A673 (cell line): ENCODE measurements at regions not wholly inside any gene's neighbourhood (a gene's known extent, or its start where the extent isn't known, plus 50 kb on each side); places are given as distances from the start of the nearest gene placed in this dataset.
"Not testable (repeated sequence)": the region's sequence is repeated elsewhere in the genome, so short reads cannot be mapped to it uniquely, and the experiment has no call there.

ENCODE experiments used
- BruUV-seq: library from RNA; stranded (reverse); fragments of 400-500 nt; replicated peaks from 2 replicates; lab custom pipeline; 2021; lab: Mats Ljungman, UMichigan
- CTCF ChIA-PET: fragments of 300-600 bp; sonication (Branson Sonifier 250); formaldehyde crosslinking; loops from one replicate; lab custom pipeline; 2022; ENCODE audit warnings: antibody characterized with exemption; lab: Charles Lee
- POLR2A ChIA-PET: fragments of 300-600 bp; sonication (Branson Sonifier 250); formaldehyde crosslinking; loops from one replicate; lab custom pipeline; 2022; ENCODE audit warnings: antibody characterized with exemption; ENCODE audit not compliant: low non-redundant PET; lab: Charles Lee
- DNase-seq: peaks from one replicate; pipeline ENCODE4 v3.0.0-alpha.2; 2015; ENCODE audit warnings: low spot score
- H3K27ac ChIP-seq: fragments of 200-600 bp; sonication (generic); 2 replicates; pipeline ENCODE4 v1.5.1; 2016; ENCODE audit warnings: mixed run types, low read depth, mild to moderate bottlenecking, mixed read lengths, antibody characterized with exemption, low read length; ENCODE audit not compliant: poor library complexity, severe bottlenecking
- H3K27me3 ChIP-seq: fragments of 200-600 bp; sonication (generic); replicated peaks from 2 replicates; pipeline ENCODE4 v1.6.1; 2017; ENCODE audit warnings: mixed run types, low read depth, mild to moderate bottlenecking, mixed read lengths, antibody characterized with exemption, low read length; ENCODE audit not compliant: insufficient read depth, poor library complexity
- H3K36me3 ChIP-seq: fragments of 200-600 bp; sonication (generic); 2 replicates; pipeline ENCODE4 v1.6.1; 2016; ENCODE audit warnings: mixed run types, mild to moderate bottlenecking, mixed read lengths, antibody characterized with exemption, low read length; ENCODE audit not compliant: insufficient read depth, poor library complexity, severe bottlenecking
- H3K4me1 ChIP-seq: fragments of 200-600 bp; sonication (generic); 2 replicates; pipeline ENCODE4 v1.6.1; 2017; ENCODE audit warnings: mixed run types, mild to moderate bottlenecking, mixed read lengths, antibody characterized with exemption, low read length; ENCODE audit not compliant: insufficient read depth, poor library complexity, severe bottlenecking
- H3K4me3 ChIP-seq: fragments of 200-600 bp; sonication (generic); 2 replicates; pipeline ENCODE4 v1.5.1; 2016; ENCODE audit warnings: low read depth, mixed run types, mild to moderate bottlenecking, mixed read lengths, low read length; ENCODE audit not compliant: poor library complexity, severe bottlenecking
- H3K9me3 ChIP-seq: fragments of 200-600 bp; sonication (generic); 2 replicates; pipeline ENCODE4 v1.6.1; 2016; ENCODE audit warnings: mixed run types, low read depth, mild to moderate bottlenecking, mixed read lengths, antibody characterized with exemption, low read length; ENCODE audit not compliant: poor library complexity, severe bottlenecking
- EZH2 ChIP-seq: fragments of 200-600 bp; sonication (generic); IDR thresholded peaks from 2 replicates; pipeline ENCODE4 v1.6.1; 2017; ENCODE audit warnings: borderline replicate concordance, low read depth, mild to moderate bottlenecking, mixed read lengths, antibody characterized with exemption, low read length; ENCODE audit not compliant: poor library complexity, severe bottlenecking
- intact Hi-C: fragments of 100-400 bp; cut with micrococcal nuclease; formaldehyde crosslinking; loops from one replicate; pipeline ENCODE4 v1.10.0; 2022; ENCODE audit not compliant: unreplicated experiment
- TF ChIP-seq, protein P1 (sequence below): fragments of 300-800, 200-600 bp; sonication (generic); conservative IDR thresholded peaks from 2 replicates; pipeline ENCODE4 v1.5.1; 2017; ENCODE audit warnings: low read depth, mild to moderate bottlenecking, antibody characterized with exemption, low read length, moderate library complexity, mixed read lengths

DNA sequence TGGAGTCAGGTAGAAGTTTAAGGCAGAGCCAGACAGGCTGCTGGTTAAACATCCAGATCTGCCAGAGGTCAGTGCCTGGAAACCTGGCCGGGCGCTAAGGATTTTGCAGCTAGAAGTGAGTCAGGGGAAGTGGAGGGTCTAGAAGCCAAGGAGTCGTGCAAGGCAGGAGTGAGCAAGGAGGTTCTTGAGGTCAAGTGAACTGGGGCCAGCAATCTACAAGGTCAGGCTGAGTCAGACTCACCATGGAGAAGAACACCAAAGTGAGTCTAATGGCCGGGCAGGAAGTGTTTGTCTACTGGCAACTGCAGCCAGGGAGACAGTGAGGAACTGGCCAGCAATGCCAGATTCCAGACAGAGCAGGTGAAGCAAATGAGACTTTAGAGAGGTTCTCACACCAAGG lies 628.2 kb downstream of the ETNK1 start:
- intact Hi-C loops: no loop called here
- H3K27me3 ChIP-seq: no peaks in the 10 kb centered on the region
- no peaks in the 10 kb centered on the region for H3K4me1 ChIP-seq
- POLR2A ChIA-PET: no interaction called here
- no peaks in the 10 kb centered on the region for H3K9me3 ChIP-seq
- H3K4me3 ChIP-seq: no peak overlapping the region
- no peak for DNase-seq
- no peak overlapping the region for H3K27ac ChIP-seq
- H3K36me3 ChIP-seq: no peaks in the 10 kb centered on the region
- BruUV-seq: no TSS peak
- TF ChIP-seq EZH2: no peak
- TF ChIP-seq, protein P1, sequence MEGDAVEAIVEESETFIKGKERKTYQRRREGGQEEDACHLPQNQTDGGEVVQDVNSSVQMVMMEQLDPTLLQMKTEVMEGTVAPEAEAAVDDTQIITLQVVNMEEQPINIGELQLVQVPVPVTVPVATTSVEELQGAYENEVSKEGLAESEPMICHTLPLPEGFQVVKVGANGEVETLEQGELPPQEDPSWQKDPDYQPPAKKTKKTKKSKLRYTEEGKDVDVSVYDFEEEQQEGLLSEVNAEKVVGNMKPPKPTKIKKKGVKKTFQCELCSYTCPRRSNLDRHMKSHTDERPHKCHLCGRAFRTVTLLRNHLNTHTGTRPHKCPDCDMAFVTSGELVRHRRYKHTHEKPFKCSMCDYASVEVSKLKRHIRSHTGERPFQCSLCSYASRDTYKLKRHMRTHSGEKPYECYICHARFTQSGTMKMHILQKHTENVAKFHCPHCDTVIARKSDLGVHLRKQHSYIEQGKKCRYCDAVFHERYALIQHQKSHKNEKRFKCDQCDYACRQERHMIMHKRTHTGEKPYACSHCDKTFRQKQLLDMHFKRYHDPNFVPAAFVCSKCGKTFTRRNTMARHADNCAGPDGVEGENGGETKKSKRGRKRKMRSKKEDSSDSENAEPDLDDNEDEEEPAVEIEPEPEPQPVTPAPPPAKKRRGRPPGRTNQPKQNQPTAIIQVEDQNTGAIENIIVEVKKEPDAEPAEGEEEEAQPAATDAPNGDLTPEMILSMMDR: no peak
- CTCF ChIA-PET: no interaction called here

DNA sequence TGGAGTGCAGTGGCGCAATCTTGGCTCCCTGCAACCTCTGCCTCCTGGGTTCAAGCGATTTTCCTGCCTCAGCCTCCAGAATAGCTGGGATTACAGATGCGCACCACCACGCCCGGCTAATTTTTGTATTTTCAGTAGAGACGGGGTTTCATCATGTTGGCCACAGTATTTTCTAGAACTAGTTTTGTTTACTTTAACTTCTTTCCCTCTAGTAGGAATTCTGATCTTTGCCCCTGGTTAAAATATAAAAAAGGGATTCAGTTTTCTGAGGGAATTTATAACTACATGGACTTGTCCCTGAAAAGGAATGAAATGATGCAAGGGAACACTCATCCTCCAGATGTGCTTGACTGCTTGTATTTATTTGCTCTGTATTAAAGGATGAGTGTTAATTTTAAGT lies 628.9 kb downstream of the ETNK1 start:
- H3K4me3 ChIP-seq, H3K4me1 ChIP-seq, H3K27ac ChIP-seq, H3K27me3 ChIP-seq, CTCF ChIA-PET, BruUV-seq, intact Hi-C loops, DNase-seq, H3K9me3 ChIP-seq, POLR2A ChIA-PET, H3K36me3 ChIP-seq: not testable (repeated sequence)

DNA sequence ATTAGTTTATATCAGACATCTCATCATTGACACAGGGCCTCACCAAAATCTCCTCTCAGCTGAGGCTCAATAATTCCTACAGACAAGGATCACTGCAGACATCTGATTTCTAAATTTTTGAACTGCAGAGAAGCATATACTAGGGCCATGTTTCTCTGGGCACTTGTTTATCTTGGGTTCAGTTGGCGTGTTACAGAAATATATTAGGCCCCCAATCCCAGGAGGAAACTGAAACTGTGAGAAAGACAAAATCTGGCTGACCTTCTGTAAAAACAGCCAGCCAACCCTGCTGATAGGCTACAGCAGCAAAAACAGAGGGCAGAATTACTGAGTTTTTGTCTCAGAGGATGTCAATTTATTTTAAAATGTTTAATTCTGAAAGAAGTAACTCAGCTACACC lies 634.6 kb downstream of the ETNK1 start:
- TF ChIP-seq, protein P1: no peak
- TF ChIP-seq EZH2: no peak
- no peak overlapping the region for H3K27ac ChIP-seq
- no peaks in the 10 kb centered on the region for H3K4me1 ChIP-seq
- no TSS peak for BruUV-seq
- H3K27me3 ChIP-seq: no peaks in the 10 kb centered on the region
- intact Hi-C loops: no loop called here
- H3K4me3 ChIP-seq: no peak overlapping the region
- ChIA-PET CTCF (no interaction called here), POLR2A (no interaction called here)
- no peaks in the 10 kb centered on the region for H3K9me3 ChIP-seq
- no peak for DNase-seq
- no peaks in the 10 kb centered on the region for H3K36me3 ChIP-seq

DNA sequence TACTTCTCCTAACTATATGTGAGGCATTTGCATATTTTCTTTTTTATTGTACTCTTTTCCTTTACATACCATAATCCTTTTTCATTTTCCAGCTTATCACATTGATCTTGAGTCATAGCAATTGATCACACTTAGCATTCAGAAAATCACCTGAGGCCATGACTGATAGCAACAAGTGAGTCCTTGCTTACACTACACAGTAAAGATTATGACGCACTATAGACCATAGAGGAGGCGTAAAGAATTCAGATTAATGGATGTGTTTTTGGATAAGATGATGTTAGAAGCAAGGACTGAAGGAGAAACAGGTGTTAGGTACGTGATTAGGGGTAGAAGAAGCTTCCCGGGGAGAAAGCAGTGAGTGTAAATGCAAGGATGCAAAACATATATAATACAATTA lies 637.7 kb downstream of the ETNK1 start:
- POLR2A ChIA-PET: no interaction called here
- no peaks in the 10 kb centered on the region for H3K4me1 ChIP-seq
- no peaks in the 10 kb centered on the region for H3K36me3 ChIP-seq
- no peak for DNase-seq
- H3K27ac ChIP-seq: no peak overlapping the region
- CTCF ChIA-PET: no interaction called here
- no peaks in the 10 kb centered on the region for H3K27me3 ChIP-seq
- intact Hi-C loops: no loop called here
- H3K9me3 ChIP-seq: no peaks in the 10 kb centered on the region
- BruUV-seq: no TSS peak
- TF ChIP-seq, protein P1: no peak
- no peak for TF ChIP-seq EZH2
- H3K4me3 ChIP-seq: no peak overlapping the region
